Smooth muscle cell (in vitro differentiated cells): ENCODE measurements at regions not wholly inside any gene's neighbourhood (a gene's known extent, or its start where the extent isn't known, plus 50 kb on each side); places are given as distances from the start of the nearest gene placed in this dataset.

Experiments used
- DNase-seq: peaks from one replicate; lab custom pipeline; 2025; ENCODE audit not compliant: unreplicated experiment; lab: John Stamatoyannopoulos, UW
- H2AFZ ChIP-seq: fragments of 200-600 bp; sonication (generic); 2 replicates; pipeline ENCODE4 v1.6.0; 2016; ENCODE audit warnings: antibody characterized with exemption, low read depth, mild to moderate bottlenecking
- H3F3A ChIP-seq: fragments of 200-600 bp; sonication (generic); 2 replicates; pipeline ENCODE4 v1.6.0; 2017; ENCODE audit warnings: antibody characterized with exemption, low read depth
- H3K27ac ChIP-seq: fragments of 200-600 bp; sonication (generic); 2 replicates; pipeline ENCODE4 v1.5.1; 2016; ENCODE audit warnings: low read depth, mild to moderate bottlenecking
- H3K27me3 ChIP-seq: fragments of 200-600 bp; sonication (generic); 2 replicates; pipeline ENCODE4 v1.6.1; 2016; ENCODE audit warnings: low read depth, mild to moderate bottlenecking
- H3K36me3 ChIP-seq: fragments of 200-600 bp; sonication (generic); 2 replicates; pipeline ENCODE4 v1.5.1; 2016; ENCODE audit warnings: low read depth
- H3K4me1 ChIP-seq: fragments of 200-600 bp; sonication (generic); 2 replicates; pipeline ENCODE4 v1.5.1; 2016; ENCODE audit warnings: low read depth
- H3K4me2 ChIP-seq: fragments of 200-600 bp; sonication (generic); 2 replicates; pipeline ENCODE4 v1.6.0; 2016; ENCODE audit warnings: mild to moderate bottlenecking
- H3K4me3 ChIP-seq: fragments of 200-600 bp; sonication (generic); 2 replicates; pipeline ENCODE4 v1.5.1; 2016; ENCODE audit warnings: mild to moderate bottlenecking
- H3K79me2 ChIP-seq: fragments of 200-600 bp; sonication (generic); 2 replicates; pipeline ENCODE4 v1.6.0; 2016; ENCODE audit warnings: low read depth, mild to moderate bottlenecking
- H3K9ac ChIP-seq: fragments of 200-600 bp; sonication (generic); 2 replicates; pipeline ENCODE4 v1.6.0; 2016; ENCODE audit warnings: low read depth
- H3K9me3 ChIP-seq: fragments of 200-600 bp; sonication (generic); replicated peaks from 2 replicates; pipeline ENCODE4 v1.5.1; 2016; ENCODE audit warnings: low read depth
- H4K20me1 ChIP-seq: fragments of 200-600 bp; sonication (generic); 2 replicates; pipeline ENCODE4 v1.6.0; 2016; ENCODE audit warnings: low read depth
- CTCF ChIP-seq: fragments of 200-600 bp; sonication (generic); IDR thresholded peaks from 2 replicates; pipeline ENCODE4 v1.5.1; 2017; ENCODE audit warnings: borderline replicate concordance, mild to moderate bottlenecking, antibody characterized with exemption; ENCODE audit not compliant: insufficient read depth, poor library complexity, severe bottlenecking
- WGBS: methylation state at CpG from one replicate; pipeline ENCODE4 v1.1.7; 2016; ENCODE audit warnings: low lambda C conversion rate; 5-methylcytosine and 5-hydroxymethylcytosine counted together

- H3K4me2 ChIP-seq, result no peak overlapping the region
- WGBS, result 60% methylated on average over 5 of the region's 5 CpGs
- no peak overlapping the region for H2AFZ ChIP-seq
Measured at GRCh38 chr3:182384221-182384620, 409.1 kb upstream of the ATP11B start.

GRCh38 chr3:182385356-182385755, 407.9 kb upstream of the ATP11B start:
- Histone ChIP-seq H4K20me1 (no peaks in the 10 kb centered on the region), H3K27me3 (no peaks in the 10 kb centered on the region), H2AFZ (no peak overlapping the region), H3F3A (no peaks in the 10 kb centered on the region), H3K4me1 (peaks cover 32% of the 10 kb centered on the region), H3K9me3 (no peaks in the 10 kb centered on the region), H3K4me3 (no peak overlapping the region), H3K79me2 (no peaks in the 10 kb centered on the region), H3K4me2 (no peak overlapping the region), H3K27ac (no peak overlapping the region), H3K36me3 (no peaks in the 10 kb centered on the region), H3K9ac (no peak overlapping the region)
- WGBS, result 52% methylated on average over 2 of the region's 2 CpGs
- TF ChIP-seq CTCF, result no peak
- no peak for DNase-seq

More at GRCh38 chr3:182384221-182384620, 409.1 kb upstream of the ATP11B start:
- Histone ChIP-seq H3K4me3 (no peak overlapping the region), H3K36me3 (no peaks in the 10 kb centered on the region), H3K79me2 (no peaks in the 10 kb centered on the region), H3K4me1 (peaks cover 32% of the 10 kb centered on the region), H4K20me1 (no peaks in the 10 kb centered on the region), H3K9ac (no peak overlapping the region), H3K27me3 (no peaks in the 10 kb centered on the region), H3K9me3 (no peaks in the 10 kb centered on the region), H3F3A (no peaks in the 10 kb centered on the region), H3K27ac (no peak overlapping the region)
- no peak for TF ChIP-seq CTCF
- DNase-seq, result no peak

- H3K9me3 ChIP-seq, result no peaks in the 10 kb centered on the region
- TF ChIP-seq CTCF, result no peak
- H2AFZ ChIP-seq, result no peak overlapping the region
- no peak overlapping the region for H3K4me3 ChIP-seq
- H3K4me2 ChIP-seq, result no peak overlapping the region
- H3K9ac ChIP-seq, result no peak overlapping the region
- 97% methylated on average over 1 of the region's 1 CpG for WGBS
- no peaks in the 10 kb centered on the region for H3K79me2 ChIP-seq
- H3K27ac ChIP-seq, result no peak overlapping the region
- H3K36me3 ChIP-seq, result no peaks in the 10 kb centered on the region
- DNase-seq, result no peak
- no peaks in the 10 kb centered on the region for H4K20me1 ChIP-seq
- H3F3A ChIP-seq, result no peaks in the 10 kb centered on the region
- H3K27me3 ChIP-seq, result no peaks in the 10 kb centered on the region
- peaks cover 30% of the 10 kb centered on the region for H3K4me1 ChIP-seq
Measured at GRCh38 chr3:182388506-182388905, 404.8 kb upstream of the ATP11B start.

- H3K9ac ChIP-seq, result no peak overlapping the region
- no peaks in the 10 kb centered on the region for H4K20me1 ChIP-seq
- DNase-seq, result no peak
- no peaks in the 10 kb centered on the region for H3K79me2 ChIP-seq
- no peak overlapping the region for H3K4me2 ChIP-seq
- no peaks in the 10 kb centered on the region for H3K36me3 ChIP-seq
- no peak for TF ChIP-seq CTCF
- peaks cover 23% of the 10 kb centered on the region for H3K4me1 ChIP-seq
- no peaks in the 10 kb centered on the region for H3F3A ChIP-seq
- no peak overlapping the region for H3K4me3 ChIP-seq
- H3K27me3 ChIP-seq, result no peaks in the 10 kb centered on the region
- no peak overlapping the region for H3K27ac ChIP-seq
- no peaks in the 10 kb centered on the region for H3K9me3 ChIP-seq
- WGBS, result 72% methylated on average over 2 of the region's 2 CpGs
- H2AFZ ChIP-seq, result no peak overlapping the region
Measured at GRCh38 chr3:182389071-182389815, 404.1 kb upstream of the ATP11B start.
